Prostate gland (tissue), 2 donors: ENCODE measurements at regions not wholly inside any gene's neighbourhood (a gene's known extent, or its start where the extent isn't known, plus 50 kb on each side); places are given as distances from the start of the nearest gene placed in this dataset.
"Not testable (repeated sequence)": the region's sequence is repeated elsewhere in the genome, so short reads cannot be mapped to it uniquely, and the experiment has no call there.

Source experiments
- DNase-seq: peaks from one replicate; pipeline ENCODE4 v3.0.0-alpha.2; 2019; ENCODE audit warnings: low spot score
- H3K27ac ChIP-seq, 2 donors: fragments of 200-600 bp; sonication (generic); 2 replicates each; pipeline ENCODE4 v1.5.1; 2017 to 2019
- H3K27me3 ChIP-seq: fragments of 200-600 bp; sonication (generic); replicated peaks from 2 replicates; pipeline ENCODE4 v1.5.1; 2019; ENCODE audit not compliant: insufficient read depth
- H3K36me3 ChIP-seq, 2 donors: fragments of 200-600 bp; sonication (generic); 1 replicate in 1 of 2; 2 replicates in 1 of 2; pipeline versions ENCODE4 v1.5.1 to v1.8.1; 2017 to 2019
- H3K4me1 ChIP-seq: fragments of 200-600 bp; sonication (generic); replicated peaks from 2 replicates; pipeline ENCODE4 v1.5.1; 2019
- H3K4me3 ChIP-seq, 2 donors: fragments of 200-600 bp; sonication (generic); 2 replicates each; pipeline ENCODE4 v1.5.1; 2017 to 2019
- H3K9me3 ChIP-seq: fragments of 200-600 bp; sonication (generic); 2 replicates; pipeline ENCODE4 v1.5.1; 2017
- POLR2A ChIP-seq: fragments of 450-650 bp; IDR thresholded peaks from one replicate; pipeline ENCODE4 v1.6.1; 2016; ENCODE audit warnings: antibody characterized with exemption, mild to moderate bottlenecking
- POLR2AphosphoS5 ChIP-seq: sonication (generic); formaldehyde crosslinking; IDR thresholded peaks from one replicate; pipeline ENCODE4 v1.6.1; 2017; ENCODE audit warnings: antibody characterized with exemption
- WGBS: methylation state at CpG from one replicate; pipeline ENCODE4 v1.1.5; 2018; 5-methylcytosine and 5-hydroxymethylcytosine counted together
- intact Hi-C: fragments of 100-400 bp; cut with DNase I; formaldehyde crosslinking; loops from one replicate; pipeline ENCODE4 v1.14.2; 2022
- TF ChIP-seq, protein P1 (sequence below), 4 experiments: fragments of 200-600 bp in 2 of 4; fragments of 450-650 bp in 2 of 4; sonication (generic) in 2 of 4; IDR thresholded peaks; 1 replicate in 3 of 4; 2 replicates in 1 of 4; pipeline ENCODE4 v1.5.1; 2016 to 2019; ENCODE audit warnings: antibody characterized with exemption in 4 of 4, mild to moderate bottlenecking in 2 of 4, moderate library complexity in 2 of 4

DNA sequence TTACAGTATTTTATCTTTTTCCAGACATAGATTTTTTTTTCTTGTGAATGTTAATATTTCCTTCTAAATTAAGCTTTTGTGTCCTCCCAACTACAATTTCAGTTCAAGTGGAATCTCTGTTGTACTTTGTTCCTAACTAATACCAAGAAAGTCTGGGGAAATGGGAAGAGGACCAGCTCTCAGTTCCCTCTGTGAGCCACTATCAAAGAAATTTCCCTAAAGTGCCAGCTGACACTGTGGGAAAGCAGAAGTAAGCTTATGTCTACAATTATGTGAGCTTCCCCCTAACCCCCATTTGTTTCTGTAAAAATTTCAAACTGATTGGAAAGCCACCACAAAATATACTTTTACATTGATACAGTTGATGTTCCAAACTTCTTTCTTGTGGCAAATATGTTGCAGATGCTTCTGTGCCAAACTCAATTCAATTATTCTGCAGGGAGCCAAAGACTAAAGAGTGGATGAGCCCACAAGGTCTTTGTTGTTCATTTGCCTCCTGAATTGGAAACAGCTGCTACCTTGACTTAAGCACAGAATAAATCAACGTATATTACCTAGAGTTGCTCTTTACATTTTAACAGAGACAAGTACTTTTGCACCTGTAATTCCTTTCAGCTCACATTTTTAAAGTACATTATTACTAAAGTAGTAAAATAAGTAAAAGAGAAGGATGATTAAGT lies 306.6 kb downstream of the PTH2R start:
- H3K4me3 ChIP-seq, result no peak overlapping the region
- intact Hi-C loops, result no loop called here
- no peak for TF ChIP-seq POLR2A
- H3K36me3 ChIP-seq, result no peaks in the 10 kb centered on the region
- no peak for DNase-seq
- no peaks in the 10 kb centered on the region for H3K27me3 ChIP-seq
- no peak overlapping the region for H3K27ac ChIP-seq
- no peaks in the 10 kb centered on the region for H3K4me1 ChIP-seq
- WGBS, result 61% methylated on average over 1 of the region's 1 CpG
- no peaks in the 10 kb centered on the region for H3K9me3 ChIP-seq

DNA sequence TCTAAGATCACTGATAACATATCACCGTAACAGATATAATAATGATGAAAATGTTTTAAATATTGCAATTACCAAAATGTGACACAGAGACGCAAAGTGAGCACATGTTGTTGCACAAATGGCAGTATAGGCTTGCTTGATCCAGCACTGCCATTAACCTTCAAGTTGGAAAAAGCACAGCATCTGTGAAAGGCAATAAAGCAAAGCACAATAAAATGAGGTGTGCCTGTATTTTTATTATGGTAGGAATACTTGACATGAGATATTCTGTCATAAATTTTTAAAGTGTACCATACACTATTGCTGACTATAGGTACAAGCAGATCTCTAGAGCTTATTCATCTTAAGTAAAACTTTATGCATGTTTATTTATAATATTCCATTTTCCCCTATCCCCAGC lies 312.2 kb downstream of the PTH2R start:
- no peaks in the 10 kb centered on the region for H3K27me3 ChIP-seq
- no peak overlapping the region for H3K4me3 ChIP-seq
- H3K9me3 ChIP-seq, result no peaks in the 10 kb centered on the region
- H3K4me1 ChIP-seq, result no peaks in the 10 kb centered on the region
- TF ChIP-seq, protein P1, sequence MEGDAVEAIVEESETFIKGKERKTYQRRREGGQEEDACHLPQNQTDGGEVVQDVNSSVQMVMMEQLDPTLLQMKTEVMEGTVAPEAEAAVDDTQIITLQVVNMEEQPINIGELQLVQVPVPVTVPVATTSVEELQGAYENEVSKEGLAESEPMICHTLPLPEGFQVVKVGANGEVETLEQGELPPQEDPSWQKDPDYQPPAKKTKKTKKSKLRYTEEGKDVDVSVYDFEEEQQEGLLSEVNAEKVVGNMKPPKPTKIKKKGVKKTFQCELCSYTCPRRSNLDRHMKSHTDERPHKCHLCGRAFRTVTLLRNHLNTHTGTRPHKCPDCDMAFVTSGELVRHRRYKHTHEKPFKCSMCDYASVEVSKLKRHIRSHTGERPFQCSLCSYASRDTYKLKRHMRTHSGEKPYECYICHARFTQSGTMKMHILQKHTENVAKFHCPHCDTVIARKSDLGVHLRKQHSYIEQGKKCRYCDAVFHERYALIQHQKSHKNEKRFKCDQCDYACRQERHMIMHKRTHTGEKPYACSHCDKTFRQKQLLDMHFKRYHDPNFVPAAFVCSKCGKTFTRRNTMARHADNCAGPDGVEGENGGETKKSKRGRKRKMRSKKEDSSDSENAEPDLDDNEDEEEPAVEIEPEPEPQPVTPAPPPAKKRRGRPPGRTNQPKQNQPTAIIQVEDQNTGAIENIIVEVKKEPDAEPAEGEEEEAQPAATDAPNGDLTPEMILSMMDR (IDR thresholded peaks at IDR 0.05), result no peak
- TF ChIP-seq POLR2A (no peak), POLR2AphosphoS5 (no peak)
- DNase-seq, result no peak
- intact Hi-C loops, result no loop called here
- H3K36me3 ChIP-seq, result no peaks in the 10 kb centered on the region
- 88% methylated on average over 2 of the region's 2 CpGs for WGBS
- no peak overlapping the region for H3K27ac ChIP-seq

DNA sequence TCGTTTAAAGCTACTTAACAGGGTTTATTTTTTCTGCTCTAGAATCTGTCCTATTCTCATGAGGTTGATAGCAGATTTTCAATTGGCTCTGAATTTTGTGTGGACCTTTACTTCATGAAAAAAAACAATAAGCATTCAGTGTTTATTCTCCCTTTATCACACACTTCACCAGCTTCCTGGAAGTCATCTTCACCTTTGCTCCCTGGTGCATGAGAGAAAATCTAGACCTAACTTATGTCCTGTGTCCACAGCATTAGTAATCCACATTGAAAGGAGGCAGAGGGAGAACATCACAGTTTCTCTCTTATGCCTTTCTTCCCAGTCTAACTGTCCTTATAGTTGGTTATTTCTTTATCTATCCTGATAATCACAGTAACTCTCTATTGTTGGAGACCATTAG lies 316.1 kb downstream of the PTH2R start:
- H3K4me1 ChIP-seq, result no peaks in the 10 kb centered on the region
- no peaks in the 10 kb centered on the region for H3K27me3 ChIP-seq
- no peak for TF ChIP-seq POLR2A
- intact Hi-C loops, result no loop called here
- H3K4me3 ChIP-seq, result no peak overlapping the region
- H3K27ac ChIP-seq, result no peak overlapping the region
- H3K9me3 ChIP-seq, result no peaks in the 10 kb centered on the region
- WGBS, result 50% methylated on average over 1 of the region's 1 CpG
- DNase-seq, result no peak
- H3K36me3 ChIP-seq, result no peaks in the 10 kb centered on the region

DNA sequence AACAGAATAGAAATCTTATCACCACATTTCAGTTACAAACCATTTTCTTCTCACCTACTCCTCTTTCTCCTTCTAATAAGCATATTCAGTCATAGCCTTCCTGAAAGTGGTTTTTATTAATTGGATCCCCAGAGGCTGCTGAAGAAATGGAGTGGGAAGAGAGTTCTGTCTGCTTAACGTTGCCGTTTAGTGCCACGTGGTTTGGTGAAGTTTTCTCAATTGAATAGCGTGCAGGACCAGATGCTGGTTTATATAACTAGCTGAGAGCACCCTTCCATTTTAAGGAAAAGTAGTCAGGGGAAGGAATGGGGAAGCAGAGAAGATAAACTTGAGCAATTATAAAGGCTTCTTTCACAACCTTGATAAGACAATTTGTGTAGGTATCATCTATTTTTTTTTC lies 318.7 kb downstream of the PTH2R start:
- H3K36me3 ChIP-seq, result no peaks in the 10 kb centered on the region
- H3K27ac ChIP-seq, result no peak overlapping the region
- no peaks in the 10 kb centered on the region for H3K4me1 ChIP-seq
- TF ChIP-seq, protein P1 (IDR thresholded peaks at IDR 0.05), result no peak
- TF ChIP-seq POLR2AphosphoS5 (no peak), POLR2A (no peak)
- H3K9me3 ChIP-seq, result no peaks in the 10 kb centered on the region
- 52% methylated on average over 4 of the region's 4 CpGs for WGBS
- no peak for DNase-seq
- intact Hi-C loops, result no loop called here
- H3K4me3 ChIP-seq, result no peak overlapping the region
- H3K27me3 ChIP-seq, result no peaks in the 10 kb centered on the region

DNA sequence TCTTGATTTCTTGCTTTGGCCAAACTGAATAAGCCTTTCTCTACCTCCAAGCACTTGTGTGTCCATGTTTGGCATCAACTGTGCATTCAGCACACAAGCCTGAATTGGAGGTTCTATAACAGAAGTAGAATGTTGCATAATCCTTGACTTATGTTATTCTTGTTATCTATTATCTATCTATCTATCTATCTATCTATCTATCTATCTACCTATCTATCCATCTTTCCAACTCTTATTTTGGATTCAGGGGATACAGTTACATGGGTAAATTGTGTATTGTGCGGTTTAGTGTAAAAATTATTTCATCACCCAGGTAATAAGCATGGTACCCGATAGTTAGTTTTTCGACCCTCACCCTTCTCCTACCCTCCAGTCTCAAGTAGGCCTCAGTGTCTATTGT lies 319.6 kb downstream of the PTH2R start:
- DNase-seq, result no peak
- intact Hi-C loops, result no loop called here
- 95% methylated on average over 3 of the region's 3 CpGs for WGBS
- H3K9me3 ChIP-seq, result no peaks in the 10 kb centered on the region
- no peaks in the 10 kb centered on the region for H3K27me3 ChIP-seq
- H3K27ac ChIP-seq, result no peak overlapping the region
- H3K36me3 ChIP-seq, result no peaks in the 10 kb centered on the region
- TF ChIP-seq, protein P1 (IDR thresholded peaks at IDR 0.05), result no peak
- no peak for TF ChIP-seq POLR2AphosphoS5
- TF ChIP-seq POLR2A, result no peak
- no peak overlapping the region for H3K4me3 ChIP-seq
- no peaks in the 10 kb centered on the region for H3K4me1 ChIP-seq

DNA sequence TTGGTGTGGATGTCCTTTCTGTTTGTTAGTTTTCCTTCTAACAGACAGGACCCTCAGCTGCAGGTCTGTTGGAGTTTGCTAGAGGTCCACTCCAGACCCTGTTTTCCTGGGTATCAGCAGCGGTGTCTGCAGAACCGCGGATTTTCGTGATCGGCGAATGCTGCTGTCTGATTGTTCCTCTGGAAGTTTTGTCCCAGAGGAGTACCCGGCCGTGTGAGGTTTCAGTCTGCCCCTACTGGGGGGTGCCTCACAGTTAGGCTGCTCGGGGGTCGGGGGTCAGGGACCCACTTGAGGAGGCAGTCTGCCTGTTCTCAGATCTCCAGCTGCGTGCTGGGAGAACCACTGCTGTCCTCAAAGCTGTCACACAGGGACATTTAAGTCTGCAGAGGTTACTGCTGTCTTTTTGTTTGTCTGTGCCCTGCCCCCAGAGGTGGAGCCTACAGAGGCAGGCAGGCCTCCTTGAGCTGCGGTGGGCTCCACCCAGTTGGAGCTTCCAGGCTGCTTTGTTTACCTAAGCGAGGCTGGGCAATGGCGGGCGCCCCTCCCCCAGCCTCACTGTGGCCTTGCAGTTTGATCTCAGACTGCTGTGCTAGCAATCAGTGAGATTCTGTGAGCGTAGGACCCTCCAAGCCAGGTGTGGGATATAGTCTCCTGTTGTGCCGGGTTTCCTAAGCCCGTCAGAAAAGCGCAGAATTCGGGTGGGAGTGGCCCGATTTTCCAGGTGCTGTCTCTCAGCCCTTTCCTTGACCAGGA lies 345.2 kb downstream of the PTH2R start:
- H3K4me1 ChIP-seq, H3K27ac ChIP-seq, H3K9me3 ChIP-seq, H3K4me3 ChIP-seq, H3K27me3 ChIP-seq, intact Hi-C loops, H3K36me3 ChIP-seq, DNase-seq: not testable (repeated sequence)
- 95% methylated on average over 16 of the region's 21 CpGs for WGBS
